ENCODE measurements at regions not wholly inside any gene's neighbourhood (a gene's known extent, or its start where the extent isn't known, plus 50 kb on each side); places are given as distances from the start of the nearest gene placed in this dataset.
"Not testable (repeated sequence)": the region's sequence is repeated elsewhere in the genome, so short reads cannot be mapped to it uniquely, and the experiment has no call there.

GRCh38 chr1:204014336-204014735, 58.6 kb upstream of the SOX13 start:
- Histone ChIP-seq H3K9me3 (replicated peaks in 1 of 3) (no peaks in the 10 kb centered on the region), H3K4me1 (replicated peaks in 1 of 2) (no peaks in the 10 kb centered on the region), H3K36me3 (replicated peaks in 1 of 2) (no peaks in the 10 kb centered on the region), H3K4me3 (no peak overlapping the region), H3K27ac (no peak overlapping the region), H3K27me3 (no peaks in the 10 kb centered on the region)
- DNase-seq: no peak
- WGBS, 4 donors: 93 to 97% (median 95%) methylated on average over 3 of the region's 3 CpGs
- intact Hi-C loops (cut with DNase I): no loop called here
- no peak for TF ChIP-seq POLR2A (IDR thresholded peaks at IDR 0.05)
- TF ChIP-seq, protein P1, sequence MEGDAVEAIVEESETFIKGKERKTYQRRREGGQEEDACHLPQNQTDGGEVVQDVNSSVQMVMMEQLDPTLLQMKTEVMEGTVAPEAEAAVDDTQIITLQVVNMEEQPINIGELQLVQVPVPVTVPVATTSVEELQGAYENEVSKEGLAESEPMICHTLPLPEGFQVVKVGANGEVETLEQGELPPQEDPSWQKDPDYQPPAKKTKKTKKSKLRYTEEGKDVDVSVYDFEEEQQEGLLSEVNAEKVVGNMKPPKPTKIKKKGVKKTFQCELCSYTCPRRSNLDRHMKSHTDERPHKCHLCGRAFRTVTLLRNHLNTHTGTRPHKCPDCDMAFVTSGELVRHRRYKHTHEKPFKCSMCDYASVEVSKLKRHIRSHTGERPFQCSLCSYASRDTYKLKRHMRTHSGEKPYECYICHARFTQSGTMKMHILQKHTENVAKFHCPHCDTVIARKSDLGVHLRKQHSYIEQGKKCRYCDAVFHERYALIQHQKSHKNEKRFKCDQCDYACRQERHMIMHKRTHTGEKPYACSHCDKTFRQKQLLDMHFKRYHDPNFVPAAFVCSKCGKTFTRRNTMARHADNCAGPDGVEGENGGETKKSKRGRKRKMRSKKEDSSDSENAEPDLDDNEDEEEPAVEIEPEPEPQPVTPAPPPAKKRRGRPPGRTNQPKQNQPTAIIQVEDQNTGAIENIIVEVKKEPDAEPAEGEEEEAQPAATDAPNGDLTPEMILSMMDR (IDR thresholded peaks at IDR 0.05): no peak

- H3K27me3 ChIP-seq; DNase-seq; intact Hi-C loops (cut with DNase I); H3K36me3 ChIP-seq (replicated peaks in 1 of 2); H3K4me1 ChIP-seq (replicated peaks in 1 of 2); H3K9me3 ChIP-seq (replicated peaks in 1 of 3); H3K27ac ChIP-seq; H3K4me3 ChIP-seq: not testable (repeated sequence)
- WGBS, 4 donors: 82 to 95% (median 89%) methylated on average over 8 of the region's 8 CpGs
Measured at GRCh38 chr1:204014961-204015360, 58.0 kb upstream of the SOX13 start.

DNA sequence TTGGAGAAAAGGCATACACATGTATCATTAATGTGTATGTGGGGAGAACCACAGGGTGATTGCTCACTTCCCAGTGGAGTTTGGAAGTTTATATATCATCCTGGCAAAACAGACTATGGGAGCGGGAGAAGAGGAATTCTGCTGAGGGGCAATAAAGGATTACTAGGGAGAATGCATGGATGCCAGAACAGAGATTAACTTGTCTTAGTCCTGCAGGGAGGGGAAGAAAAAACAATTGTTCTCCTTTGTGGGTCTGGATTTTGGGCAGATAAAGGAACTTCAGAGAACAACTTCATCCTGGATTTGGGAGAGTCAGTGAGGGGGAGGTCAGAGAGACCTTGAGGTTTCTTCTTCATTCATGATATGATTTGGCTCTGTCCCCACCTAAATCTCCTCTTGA, 55.9 kb upstream of the SOX13 start:
- no peaks in the 10 kb centered on the region for H3K36me3 ChIP-seq (replicated peaks in 1 of 2)
- H3K27ac ChIP-seq: no peak overlapping the region
- intact Hi-C loops (cut with DNase I): no loop called here
- H3K4me1 ChIP-seq (replicated peaks in 1 of 2): no peaks in the 10 kb centered on the region
- no peaks in the 10 kb centered on the region for H3K9me3 ChIP-seq (replicated peaks in 1 of 3)
- TF ChIP-seq, protein P1 (IDR thresholded peaks at IDR 0.05): no peak
- TF ChIP-seq POLR2A (IDR thresholded peaks at IDR 0.05): no peak
- H3K4me3 ChIP-seq: no peak overlapping the region
- WGBS, 4 donors: 77 to 96% (median 87%) methylated on average over 1 of the region's 1 CpG
- H3K27me3 ChIP-seq: no peaks in the 10 kb centered on the region
- no peak for DNase-seq

- Histone ChIP-seq H3K36me3 (replicated peaks in 1 of 2) (no peaks in the 10 kb centered on the region), H3K4me3 (no peak overlapping the region), H3K4me1 (replicated peaks in 1 of 2) (no peaks in the 10 kb centered on the region), H3K9me3 (replicated peaks in 1 of 3) (no peaks in the 10 kb centered on the region), H3K27ac (no peak overlapping the region), H3K27me3 (no peaks in the 10 kb centered on the region)
- TF ChIP-seq POLR2A (IDR thresholded peaks at IDR 0.05): no peak
- TF ChIP-seq, protein P1 (IDR thresholded peaks at IDR 0.05): no peak
- WGBS, 4 donors: 56 to 82% (median 68%) methylated on average over 2 of the region's 2 CpGs
- no peak for DNase-seq
- intact Hi-C loops (cut with DNase I): no loop called here
Measured at GRCh38 chr1:204018460-204018859, 54.5 kb upstream of the SOX13 start.

Measured in adrenal gland (tissue), 9 donors.